Loucy (cell line): ENCODE measurements at regions not wholly inside any gene's neighbourhood (a gene's known extent, or its start where the extent isn't known, plus 50 kb on each side); places are given as distances from the start of the nearest gene placed in this dataset.
A peak's percentile ranks its signal among the peaks of the same experiment; 100 is the strongest.

ENCODE experiments used
- H2AFZ ChIP-seq: fragments of 200-600 bp; sonication (generic); 2 replicates; pipeline ENCODE4 v1.6.0; 2016; ENCODE audit warnings: antibody characterized with exemption, mild to moderate bottlenecking, low read length, moderate library complexity
- H3F3A ChIP-seq: fragments of 200-600 bp; 2 replicates; pipeline ENCODE4 v1.6.0; 2016; ENCODE audit warnings: antibody characterized with exemption, low read depth, mild to moderate bottlenecking
- H3K27me3 ChIP-seq: fragments of 200-600 bp; sonication (generic); 2 replicates; pipeline ENCODE4 v1.6.1; 2014; ENCODE audit warnings: low read length, mild to moderate bottlenecking; ENCODE audit not compliant: insufficient read depth, poor library complexity, severe bottlenecking
- H3K36me3 ChIP-seq: fragments of 200-600 bp; sonication (generic); 2 replicates; pipeline ENCODE4 v1.6.1; 2016; ENCODE audit warnings: low read length; ENCODE audit not compliant: insufficient read depth
- H3K4me1 ChIP-seq: fragments of 200-600 bp; sonication (generic); 2 replicates; pipeline ENCODE4 v1.5.1; 2014; ENCODE audit warnings: low read length, mild to moderate bottlenecking; ENCODE audit not compliant: insufficient read depth, poor library complexity, severe bottlenecking
- H3K4me2 ChIP-seq: fragments of 200-600 bp; sonication (generic); 2 replicates; pipeline ENCODE4 v1.6.0; 2014; ENCODE audit warnings: antibody characterized with exemption, low read length, low read depth, mild to moderate bottlenecking; ENCODE audit not compliant: poor library complexity, severe bottlenecking
- H3K4me3 ChIP-seq: fragments of 200-600 bp; sonication (generic); 2 replicates; pipeline ENCODE4 v1.5.1; 2014; ENCODE audit warnings: low read length, mild to moderate bottlenecking, mixed read lengths; ENCODE audit not compliant: poor library complexity, severe bottlenecking
- H3K79me2 ChIP-seq: fragments of 200-600 bp; sonication (generic); 2 replicates; pipeline ENCODE4 v1.6.1; 2014; ENCODE audit warnings: low read length; ENCODE audit not compliant: insufficient read depth
- H3K9ac ChIP-seq: fragments of 200-600 bp; sonication (generic); 2 replicates; pipeline ENCODE4 v1.6.0; 2014; ENCODE audit warnings: mild to moderate bottlenecking, low read depth, low read length, moderate library complexity; ENCODE audit not compliant: poor library complexity, severe bottlenecking
- H3K9me2 ChIP-seq: fragments of 200-600 bp; sonication (generic); replicated peaks from 2 replicates; pipeline ENCODE4 v1.6.1; 2016; ENCODE audit warnings: low read depth, low read length, mixed read lengths
- H3K9me3 ChIP-seq: fragments of 200-600 bp; sonication (generic); 2 replicates; pipeline ENCODE4 v1.6.1; 2014; ENCODE audit warnings: mild to moderate bottlenecking, antibody characterized with exemption, low read length, low read depth; ENCODE audit not compliant: insufficient read depth
- H4K20me1 ChIP-seq: fragments of 200-600 bp; sonication (generic); 2 replicates; pipeline ENCODE4 v1.6.0; 2014; ENCODE audit warnings: antibody characterized with exemption, low read length, mild to moderate bottlenecking; ENCODE audit not compliant: insufficient read depth, poor library complexity, severe bottlenecking
- CTCF ChIP-seq: fragments of 200-600 bp; sonication (generic); conservative IDR thresholded peaks from 2 replicates; pipeline ENCODE4 v1.5.1; 2014; ENCODE audit warnings: mild to moderate bottlenecking, antibody characterized with exemption, low read length
- EZH2phosphoT487 ChIP-seq: fragments of 200-600 bp; IDR thresholded peaks from 2 replicates; pipeline ENCODE4 v1.6.1; 2018; ENCODE audit warnings: antibody characterized with exemption, mild to moderate bottlenecking, moderate library complexity, borderline replicate concordance

GRCh38 chr6:141996823-141997222, 135.9 kb upstream of the GJE1 start:
- Histone ChIP-seq H3K27me3 (no peaks in the 10 kb centered on the region), H3K79me2 (no peaks in the 10 kb centered on the region), H3K9me3 (no peaks in the 10 kb centered on the region), H3K4me1 (no peaks in the 10 kb centered on the region), H3K4me3 (no peak overlapping the region), H3K36me3 (no peaks in the 10 kb centered on the region), H2AFZ (no peak overlapping the region), H3K9ac (no peak overlapping the region), H3K4me2 (no peak overlapping the region), H4K20me1 (no peaks in the 10 kb centered on the region), H3F3A (no peaks in the 10 kb centered on the region), H3K9me2 (no peaks in the 10 kb centered on the region)
- TF ChIP-seq CTCF = no peak
- no peak for TF ChIP-seq EZH2phosphoT487

- TF ChIP-seq CTCF = no peak
- Histone ChIP-seq H3K4me1 (no peaks in the 10 kb centered on the region), H3K9me3 (no peaks in the 10 kb centered on the region), H3K36me3 (no peaks in the 10 kb centered on the region), H3K4me3 (no peak overlapping the region), H4K20me1 (no peaks in the 10 kb centered on the region), H3K9me2 (no peaks in the 10 kb centered on the region), H3K4me2 (no peak overlapping the region), H2AFZ (no peak overlapping the region), H3K27me3 (no peaks in the 10 kb centered on the region), H3K9ac (no peak overlapping the region), H3K79me2 (no peaks in the 10 kb centered on the region), H3F3A (no peaks in the 10 kb centered on the region)
These were observed 140.6 kb upstream of the GJE1 start for GRCh38 chr6:141992109-141992508.

- no peaks in the 10 kb centered on the region for H3K79me2 ChIP-seq
- TF ChIP-seq CTCF = no peak
- no peak for TF ChIP-seq EZH2phosphoT487
- no peaks in the 10 kb centered on the region for H3K9me3 ChIP-seq
- no peaks in the 10 kb centered on the region for H4K20me1 ChIP-seq
- H3K4me1 ChIP-seq = no peaks in the 10 kb centered on the region
- no peak overlapping the region for H3K4me3 ChIP-seq
- H3K36me3 ChIP-seq = no peaks in the 10 kb centered on the region
- H3K9ac ChIP-seq = no peak overlapping the region
- no peaks in the 10 kb centered on the region for H3K9me2 ChIP-seq
- H3K27me3 ChIP-seq = no peaks in the 10 kb centered on the region
- H3K4me2 ChIP-seq = no peak overlapping the region
- H2AFZ ChIP-seq = no peak overlapping the region
- H3F3A ChIP-seq = no peaks in the 10 kb centered on the region
These were observed 141.9 kb upstream of the GJE1 start for GRCh38 chr6:141990840-141991239.

- no peak for TF ChIP-seq EZH2phosphoT487
- no peak for TF ChIP-seq CTCF
- Histone ChIP-seq H3K4me2 (no peak overlapping the region), H3K4me1 (no peaks in the 10 kb centered on the region), H4K20me1 (no peaks in the 10 kb centered on the region), H2AFZ (peak overlapping the region; percentile 78), H3F3A (no peaks in the 10 kb centered on the region), H3K36me3 (no peaks in the 10 kb centered on the region), H3K9me3 (no peaks in the 10 kb centered on the region), H3K4me3 (no peak overlapping the region), H3K9me2 (no peaks in the 10 kb centered on the region), H3K9ac (no peak overlapping the region), H3K79me2 (no peaks in the 10 kb centered on the region), H3K27me3 (no peaks in the 10 kb centered on the region)
These were observed 143.1 kb upstream of the GJE1 start for GRCh38 chr6:141989706-141989959.
